Lung (tissue), 11 donors: ENCODE measurements at regions not wholly inside any gene's neighbourhood (a gene's known extent, or its start where the extent isn't known, plus 50 kb on each side); places are given as distances from the start of the nearest gene placed in this dataset.

Source experiments
- ATAC-seq: fragments of 200-7000 bp; cut with Tn5 transposase; one replicate; pipeline ENCODE4 v1.9.1; 2020; ENCODE audit warnings: moderate number of reproducible peaks; ENCODE audit not compliant: insufficient read depth, low FRiP score
- DNase-seq, 3 donors: peaks; one replicate each; pipeline ENCODE4 v3.0.0-alpha.2; 2013 to 2017
- H3K27ac ChIP-seq, 2 donors: one replicate each; pipeline ENCODE4 v1.5.1; 2013; ENCODE audit warnings: mild to moderate bottlenecking in 2 of 2, moderate library complexity in 2 of 2, control low read depth in 1 of 2, inconsistent platforms in 1 of 2, low read depth in 1 of 2, low read length in 1 of 2
- H3K27me3 ChIP-seq, 3 donors: one replicate each; pipeline ENCODE4 v1.5.1; 2013; ENCODE audit warnings: low read length in 2 of 3; ENCODE audit not compliant: control insufficient read depth in 3 of 3, insufficient read depth in 3 of 3
- H3K36me3 ChIP-seq, 4 donors: one replicate each; pipeline ENCODE4 v1.5.1; 2013; ENCODE audit warnings: low read length in 4 of 4, mild to moderate bottlenecking in 1 of 4, moderate library complexity in 1 of 4; ENCODE audit not compliant: control insufficient read depth in 4 of 4, insufficient read depth in 4 of 4
- H3K4me1 ChIP-seq, 5 donors: one replicate each; pipeline ENCODE4 v1.5.1; 2013; ENCODE audit warnings: low read length in 5 of 5, mild to moderate bottlenecking in 2 of 5, moderate library complexity in 1 of 5; ENCODE audit not compliant: control insufficient read depth in 5 of 5, insufficient read depth in 5 of 5
- H3K4me3 ChIP-seq: one replicate; pipeline ENCODE4 v1.5.1; 2013; ENCODE audit warnings: mild to moderate bottlenecking, control low read depth, moderate library complexity
- H3K9ac ChIP-seq, 2 donors: one replicate each; pipeline ENCODE4 v1.5.1; 2013; ENCODE audit warnings: low read length in 2 of 2, control low read depth in 1 of 2; ENCODE audit not compliant: insufficient read depth in 1 of 2
- H3K9me3 ChIP-seq, 4 donors: one replicate each; pipeline ENCODE4 v1.5.1; 2013; ENCODE audit warnings: low read length in 3 of 4, mild to moderate bottlenecking in 1 of 4, moderate library complexity in 1 of 4; ENCODE audit not compliant: control insufficient read depth in 4 of 4, insufficient read depth in 3 of 4
- WGBS, 2 donors: extraction: QIAGEN DNeasy Blood & Tissue Kit; methylation state at CpG; one replicate each; pipeline ENCODE4 v1.1.7; 2013; 5-methylcytosine and 5-hydroxymethylcytosine counted together
- TF ChIP-seq, protein P1 (sequence below): IDR thresholded peaks from 2 replicates; pipeline ENCODE4 v1.5.1; 2012; ENCODE audit warnings: mild to moderate bottlenecking; ENCODE audit errors: control extremely low read depth, extremely low read depth
- donor health status: control.
- donor health status: control.
- donor health status: Bipolar disorder and iron deficiency.
- donor health status: healthy.
- donor health status: DM: yes; HTN: yes; CAD: no.

DNA sequence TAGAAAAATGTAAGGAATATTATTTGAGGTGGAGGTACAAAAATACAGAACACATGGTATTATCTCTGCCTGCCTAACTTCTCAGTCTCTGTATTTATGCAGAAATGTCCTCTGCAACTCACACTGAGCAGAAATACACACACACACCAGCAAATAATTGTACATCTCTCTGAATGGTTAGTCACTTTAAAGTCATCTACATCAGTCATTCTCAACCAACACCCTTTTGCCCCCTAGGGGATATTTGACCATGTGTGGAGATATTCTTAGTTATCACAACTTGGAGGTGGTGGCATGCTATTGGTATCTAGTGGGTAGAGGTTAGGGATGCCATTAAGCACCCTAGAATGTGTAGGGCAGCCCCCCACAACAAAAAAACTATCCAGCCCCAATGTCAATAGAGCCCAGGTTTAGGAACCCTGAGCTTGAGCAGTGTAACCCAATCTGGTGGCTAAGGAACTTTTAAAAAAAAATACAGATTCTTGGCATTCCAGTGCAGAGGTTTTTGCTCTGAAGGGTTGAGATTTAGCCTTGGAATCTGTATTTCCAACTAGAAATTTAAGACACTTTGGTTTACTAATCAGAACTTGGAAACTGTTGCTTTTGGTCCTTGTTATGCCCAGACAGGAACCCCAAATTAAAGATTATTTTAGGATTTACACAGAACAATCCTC lies 183.8 kb downstream of the TBX5 start:
- no peak overlapping the region for H3K4me3 ChIP-seq
- TF ChIP-seq, protein P1, sequence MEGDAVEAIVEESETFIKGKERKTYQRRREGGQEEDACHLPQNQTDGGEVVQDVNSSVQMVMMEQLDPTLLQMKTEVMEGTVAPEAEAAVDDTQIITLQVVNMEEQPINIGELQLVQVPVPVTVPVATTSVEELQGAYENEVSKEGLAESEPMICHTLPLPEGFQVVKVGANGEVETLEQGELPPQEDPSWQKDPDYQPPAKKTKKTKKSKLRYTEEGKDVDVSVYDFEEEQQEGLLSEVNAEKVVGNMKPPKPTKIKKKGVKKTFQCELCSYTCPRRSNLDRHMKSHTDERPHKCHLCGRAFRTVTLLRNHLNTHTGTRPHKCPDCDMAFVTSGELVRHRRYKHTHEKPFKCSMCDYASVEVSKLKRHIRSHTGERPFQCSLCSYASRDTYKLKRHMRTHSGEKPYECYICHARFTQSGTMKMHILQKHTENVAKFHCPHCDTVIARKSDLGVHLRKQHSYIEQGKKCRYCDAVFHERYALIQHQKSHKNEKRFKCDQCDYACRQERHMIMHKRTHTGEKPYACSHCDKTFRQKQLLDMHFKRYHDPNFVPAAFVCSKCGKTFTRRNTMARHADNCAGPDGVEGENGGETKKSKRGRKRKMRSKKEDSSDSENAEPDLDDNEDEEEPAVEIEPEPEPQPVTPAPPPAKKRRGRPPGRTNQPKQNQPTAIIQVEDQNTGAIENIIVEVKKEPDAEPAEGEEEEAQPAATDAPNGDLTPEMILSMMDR: no peak
- DNase-seq (no peak), ATAC-seq (no peak)
- H3K9me3 ChIP-seq: peaks cover 0 to 6% (median 0%) of the 10 kb centered on the region in 4 donors
- no peak overlapping the region for H3K27ac ChIP-seq
- peaks cover 0 to 15% (median 3%) of the 10 kb centered on the region in 3 donors for H3K27me3 ChIP-seq
- no peak overlapping the region for H3K9ac ChIP-seq
- peaks cover 0 to 6% (median 0%) of the 10 kb centered on the region in 5 donors for H3K4me1 ChIP-seq
- no peaks in the 10 kb centered on the region for H3K36me3 ChIP-seq

- WGBS, 2 donors: 66 to 72% methylated on average over 8 of the region's 8 CpGs
- no peaks in the 10 kb centered on the region for H3K36me3 ChIP-seq
- no peak overlapping the region for H3K27ac ChIP-seq
- H3K27me3 ChIP-seq: peaks cover 0 to 18% (median 3%) of the 10 kb centered on the region in 3 donors
- TF ChIP-seq, protein P1: no peak
- ATAC-seq: no peak
- DNase-seq: peak; percentile 32 to 76 (median 62)
- H3K4me1 ChIP-seq: peaks cover 0 to 6% (median 0%) of the 10 kb centered on the region in 5 donors
- peaks cover 0 to 8% (median 0%) of the 10 kb centered on the region in 4 donors for H3K9me3 ChIP-seq
- H3K9ac ChIP-seq: no peak overlapping the region
- H3K4me3 ChIP-seq: no peak overlapping the region
Measured at GRCh38 chr12:114221136-114221833, 184.7 kb downstream of the TBX5 start.

DNA sequence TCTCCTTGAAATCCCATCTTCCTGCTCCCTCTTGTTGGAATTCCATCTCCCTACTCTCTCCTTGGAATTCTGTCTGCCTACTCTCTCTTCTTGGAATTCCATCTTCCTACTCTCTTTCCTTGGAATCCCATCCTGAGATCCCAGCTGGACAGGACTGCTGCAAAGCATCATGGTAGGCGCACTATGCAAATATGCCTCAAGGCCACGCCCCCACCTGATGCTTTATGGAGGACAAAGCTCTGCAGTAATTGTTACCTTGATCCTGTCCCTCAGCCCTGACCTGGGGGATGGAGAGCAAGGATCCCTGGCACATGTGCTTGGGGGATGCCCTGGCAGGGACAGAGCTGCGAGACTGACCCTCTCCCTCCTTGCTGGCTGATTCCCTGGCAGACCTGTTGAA lies 185.6 kb downstream of the TBX5 start:
- no peak overlapping the region for H3K27ac ChIP-seq
- 69 to 76% methylated on average over 3 of the region's 3 CpGs for WGBS, 2 donors
- ATAC-seq (no peak), DNase-seq (no peak)
- no peaks in the 10 kb centered on the region for H3K36me3 ChIP-seq
- TF ChIP-seq, protein P1: no peak
- peaks cover 0 to 21% (median 3%) of the 10 kb centered on the region in 3 donors for H3K27me3 ChIP-seq
- H3K9me3 ChIP-seq: peaks cover 0 to 8% (median 0%) of the 10 kb centered on the region in 4 donors
- H3K9ac ChIP-seq: no peak overlapping the region
- H3K4me3 ChIP-seq: no peak overlapping the region
- H3K4me1 ChIP-seq: peaks cover 0 to 6% (median 0%) of the 10 kb centered on the region in 5 donors
